SK-N-MC (cell line): ENCODE measurements at regions not wholly inside any gene's neighbourhood (a gene's known extent, or its start where the extent isn't known, plus 50 kb on each side); places are given as distances from the start of the nearest gene placed in this dataset.

Source experiments
- EZH2 ChIP-seq: fragments of 200-600 bp; sonication (generic); IDR thresholded peaks from one replicate; pipeline ENCODE4 v1.6.1; 2017; ENCODE audit warnings: antibody characterized with exemption
- POLR2AphosphoS5 ChIP-seq: IDR thresholded peaks from 2 replicates; pipeline ENCODE4 v1.6.1; 2012; ENCODE audit warnings: mild to moderate bottlenecking, low read depth, low read length, borderline replicate concordance

GRCh38 chr4:123559955-123560871, 163.6 kb downstream of the SPRY1 start:
- no peak for TF ChIP-seq POLR2AphosphoS5
- no peak for TF ChIP-seq EZH2
